H9 (cell line): ENCODE measurements at regions not wholly inside any gene's neighbourhood (a gene's known extent, or its start where the extent isn't known, plus 50 kb on each side); places are given as distances from the start of the nearest gene placed in this dataset.

Source experiments
- DNase-seq: peaks from one replicate; pipeline ENCODE4 v3.0.0-alpha.2; 2017
- H2AFZ ChIP-seq: one replicate; pipeline ENCODE4 v1.6.1; 2013; ENCODE audit warnings: mild to moderate bottlenecking, low read length, control low read depth, moderate library complexity
- H2AK5ac ChIP-seq: 2 replicates; pipeline ENCODE4 v1.6.1; 2013; ENCODE audit warnings: low read length, control low read depth, mixed read lengths; ENCODE audit not compliant: insufficient read length
- H2BK120ac ChIP-seq: one replicate; pipeline ENCODE4 v1.6.1; 2013; ENCODE audit warnings: low read depth, mild to moderate bottlenecking, low read length, control low read depth, inconsistent platforms; ENCODE audit not compliant: poor library complexity, severe bottlenecking
- H2BK12ac ChIP-seq: 2 replicates; pipeline ENCODE4 v1.6.1; 2013; ENCODE audit warnings: low read length, control low read depth, mixed read lengths, low read depth; ENCODE audit not compliant: insufficient read length
- H2BK15ac ChIP-seq: 2 replicates; pipeline ENCODE4 v1.6.1; 2013; ENCODE audit warnings: low read depth, low read length, control low read depth
- H2BK20ac ChIP-seq: one replicate; pipeline ENCODE4 v1.6.1; 2013; ENCODE audit warnings: low read depth, mild to moderate bottlenecking, low read length, control low read depth, inconsistent platforms; ENCODE audit not compliant: poor library complexity, severe bottlenecking
- H2BK5ac ChIP-seq: 2 replicates; pipeline ENCODE4 v1.6.1; 2013; ENCODE audit warnings: low read length, control low read depth, mixed read lengths; ENCODE audit not compliant: insufficient read length
- H3K14ac ChIP-seq: 2 replicates; pipeline ENCODE4 v1.6.1; 2013; ENCODE audit warnings: low read length, control low read depth; ENCODE audit not compliant: insufficient read depth
- H3K18ac ChIP-seq: 2 replicates; pipeline ENCODE4 v1.6.1; 2013; ENCODE audit warnings: low read depth, mild to moderate bottlenecking, mixed read lengths, low read length, control low read depth; ENCODE audit not compliant: insufficient read length
- H3K23ac ChIP-seq: 2 replicates; pipeline ENCODE4 v1.6.1; 2013; ENCODE audit warnings: low read length, control low read depth, mixed read lengths, low read depth; ENCODE audit not compliant: insufficient read length
- H3K23me2 ChIP-seq: 2 replicates; pipeline ENCODE4 v1.6.1; 2013; ENCODE audit warnings: low read depth, mild to moderate bottlenecking, mixed read lengths, low read length, control low read depth; ENCODE audit not compliant: insufficient read length, poor library complexity, severe bottlenecking
- H3K27ac ChIP-seq: 2 replicates; pipeline ENCODE4 v1.5.1; 2013; ENCODE audit warnings: low read length, control low read depth, mixed read lengths, low read depth; ENCODE audit not compliant: insufficient read length
- H3K27me3 ChIP-seq: 2 replicates; pipeline ENCODE4 v1.6.1; 2013; ENCODE audit warnings: low read length, control low read depth, inconsistent platforms; ENCODE audit not compliant: insufficient read depth
- H3K4ac ChIP-seq: 2 replicates; pipeline ENCODE4 v1.6.1; 2013; ENCODE audit warnings: low read depth, mild to moderate bottlenecking, control low read depth, inconsistent platforms, low read length, moderate library complexity
- H3K4me1 ChIP-seq: 2 replicates; pipeline ENCODE4 v1.6.1; 2013; ENCODE audit warnings: low read length, control low read depth, inconsistent platforms; ENCODE audit not compliant: insufficient read depth
- H3K4me2 ChIP-seq: 2 replicates; pipeline ENCODE4 v1.6.1; 2013; ENCODE audit warnings: low read length, control low read depth, mixed read lengths; ENCODE audit not compliant: insufficient read length, insufficient read depth
- H3K56ac ChIP-seq: 2 replicates; pipeline ENCODE4 v1.6.1; 2013; ENCODE audit warnings: low read depth, mild to moderate bottlenecking, mixed read lengths, low read length, control low read depth; ENCODE audit not compliant: insufficient read length
- H3K79me1 ChIP-seq: 2 replicates; pipeline ENCODE4 v1.6.1; 2013; ENCODE audit warnings: low read depth, mild to moderate bottlenecking, moderate library complexity, low read length, control low read depth, inconsistent platforms; ENCODE audit not compliant: insufficient read depth, poor library complexity, severe bottlenecking
- H3K79me2 ChIP-seq: 2 replicates; pipeline ENCODE4 v1.6.1; 2013; ENCODE audit warnings: low read length, control low read depth, inconsistent platforms; ENCODE audit not compliant: insufficient read depth
- H3K9ac ChIP-seq: 2 replicates; pipeline ENCODE4 v1.6.1; 2013; ENCODE audit warnings: low read length, control low read depth, mixed read lengths; ENCODE audit not compliant: insufficient read length; ENCODE audit errors: extremely low read depth
- H3K9me3 ChIP-seq: one replicate; pipeline ENCODE4 v1.6.1; 2013; ENCODE audit warnings: low read depth, low read length, inconsistent platforms; ENCODE audit not compliant: control insufficient read depth
- H3T11ph ChIP-seq: one replicate; pipeline ENCODE4 v1.6.1; 2013; ENCODE audit warnings: mild to moderate bottlenecking, low read length, control low read depth, inconsistent platforms
- H4K20me1 ChIP-seq: one replicate; pipeline ENCODE4 v1.6.1; 2013; ENCODE audit not compliant: control insufficient read depth, insufficient read length, insufficient read depth
- H4K5ac ChIP-seq: 2 replicates; pipeline ENCODE4 v1.6.1; 2013; ENCODE audit warnings: low read depth, mild to moderate bottlenecking, mixed read lengths, low read length, control low read depth; ENCODE audit not compliant: insufficient read length
- H4K8ac ChIP-seq: replicated peaks from 2 replicates; pipeline ENCODE4 v1.6.1; 2013; ENCODE audit warnings: low read length, control low read depth, mixed read lengths, low read depth; ENCODE audit not compliant: insufficient read length
- H4K91ac ChIP-seq: 2 replicates; pipeline ENCODE4 v1.6.1; 2013; ENCODE audit warnings: low read depth, mild to moderate bottlenecking, moderate library complexity, mixed read lengths, low read length, control low read depth; ENCODE audit not compliant: insufficient read length
- H3K27ac Mint-ChIP-seq, 3 experiments: 2 replicates in 2 of 3; 3 replicates in 1 of 3; pipeline ENCODE4 v1.8.0; 2020 to 2021; ENCODE audit warnings: mixed read lengths in 3 of 3, mild to moderate bottlenecking in 1 of 3, moderate library complexity in 1 of 3
- H3K27me3 Mint-ChIP-seq: 2 replicates; pipeline ENCODE4 v1.8.0; 2021; ENCODE audit warnings: low read depth, mild to moderate bottlenecking, moderate library complexity, mixed read lengths
- H3K36me3 Mint-ChIP-seq, 3 experiments: 2 replicates in 2 of 3; 3 replicates in 1 of 3; pipeline ENCODE4 v1.8.0; 2020 to 2021; ENCODE audit warnings: low read depth in 3 of 3, mixed read lengths in 3 of 3; ENCODE audit not compliant: insufficient read depth in 1 of 3
- H3K4me1 Mint-ChIP-seq, 2 experiments: 2 replicates each; pipeline ENCODE4 v1.8.0; 2020; ENCODE audit warnings: mixed read lengths in 2 of 2
- H3K4me3 Mint-ChIP-seq, 2 experiments: 2 replicates in 1 of 2; 3 replicates in 1 of 2; pipeline ENCODE4 v1.8.0; 2020 to 2021; ENCODE audit warnings: mild to moderate bottlenecking in 2 of 2, mixed read lengths in 2 of 2, moderate library complexity in 1 of 2
- H3K9me3 Mint-ChIP-seq, 2 experiments: 2 replicates in 1 of 2; 3 replicates in 1 of 2; pipeline ENCODE4 v1.8.0; 2020; ENCODE audit warnings: mild to moderate bottlenecking in 2 of 2, mixed read lengths in 2 of 2, moderate library complexity in 1 of 2
- CTCF ChIP-seq: fragments of 200-600 bp; sonication (generic); conservative IDR thresholded peaks from 3 replicates; pipeline ENCODE4 v1.8.0; 2021; ENCODE audit warnings: antibody characterized with exemption, mild to moderate bottlenecking
- WGBS: extraction: QIAGEN DNeasy Blood & Tissue Kit; methylation state at CpG from one replicate; pipeline ENCODE4 v1.1.7; 2013; ENCODE audit warnings: missing lambda C conversion rate, low lambda C conversion rate, mixed read lengths; ENCODE audit not compliant: insufficient read length; ENCODE audit errors: extremely low coverage; 5-methylcytosine and 5-hydroxymethylcytosine counted together

GRCh38 chr22:49302150-49302460, 525.6 kb downstream of the BRD1 start:
- no peak overlapping the region for H4K5ac ChIP-seq
- DNase-seq: no peak
- H3K27me3 ChIP-seq: no peaks in the 10 kb centered on the region; the same call in 1 of the 2 replicates
- H3K27ac Mint-ChIP-seq: no peak overlapping the region
- H3K4ac ChIP-seq: no peak overlapping the region
- H4K91ac ChIP-seq: no peak overlapping the region
- no peak overlapping the region for H3K9ac ChIP-seq
- no peaks in the 10 kb centered on the region for H4K20me1 ChIP-seq
- H3K27me3 Mint-ChIP-seq: peaks cover 14% of the 10 kb centered on the region
- no peak overlapping the region for H2BK15ac ChIP-seq
- H3K27ac ChIP-seq: no peak overlapping the region
- no peak overlapping the region for H2BK5ac ChIP-seq
- no peak overlapping the region for H3K18ac ChIP-seq
- H3K14ac ChIP-seq: no peak overlapping the region
- no peaks in the 10 kb centered on the region; a peak in 1 of 5 replicates for H3K9me3 Mint-ChIP-seq
- H3K79me1 ChIP-seq: no peaks in the 10 kb centered on the region
- H3K23me2 ChIP-seq: no peaks in the 10 kb centered on the region
- H3K4me2 ChIP-seq: no peak overlapping the region
- no peaks in the 10 kb centered on the region for H3K79me2 ChIP-seq
- no peak overlapping the region for H3K4me3 Mint-ChIP-seq
- H4K8ac ChIP-seq: no peak overlapping the region
- no peak overlapping the region for H2BK20ac ChIP-seq
- H3T11ph ChIP-seq: no peak overlapping the region
- TF ChIP-seq CTCF: no peak
- no peaks in the 10 kb centered on the region for H3K36me3 Mint-ChIP-seq
- no peak overlapping the region for H3K23ac ChIP-seq
- H3K56ac ChIP-seq: no peak overlapping the region
- no peak overlapping the region for H2AK5ac ChIP-seq
- no peaks in the 10 kb centered on the region; the same call in 1 of the 2 replicates for H3K4me1 ChIP-seq
- H2BK120ac ChIP-seq: no peak overlapping the region
- peaks cover 4% of the 10 kb centered on the region in 2 experiments for H3K4me1 Mint-ChIP-seq
- no CpG with 5 or more reads among the region's 11 CpGs for WGBS
- no peaks in the 10 kb centered on the region for H3K9me3 ChIP-seq
- H2BK12ac ChIP-seq: no peak overlapping the region
- no peak overlapping the region for H2AFZ ChIP-seq
